ENCODE measurements at regions not wholly inside any gene's neighbourhood (a gene's known extent, or its start where the extent isn't known, plus 50 kb on each side); places are given as distances from the start of the nearest gene placed in this dataset.

GRCh38 chr6:119484598-119484997, 135.0 kb upstream of the MAN1A1 start:
- peak; percentile 81 for DNase-seq (ENCODE audit: low read depth)

DNA sequence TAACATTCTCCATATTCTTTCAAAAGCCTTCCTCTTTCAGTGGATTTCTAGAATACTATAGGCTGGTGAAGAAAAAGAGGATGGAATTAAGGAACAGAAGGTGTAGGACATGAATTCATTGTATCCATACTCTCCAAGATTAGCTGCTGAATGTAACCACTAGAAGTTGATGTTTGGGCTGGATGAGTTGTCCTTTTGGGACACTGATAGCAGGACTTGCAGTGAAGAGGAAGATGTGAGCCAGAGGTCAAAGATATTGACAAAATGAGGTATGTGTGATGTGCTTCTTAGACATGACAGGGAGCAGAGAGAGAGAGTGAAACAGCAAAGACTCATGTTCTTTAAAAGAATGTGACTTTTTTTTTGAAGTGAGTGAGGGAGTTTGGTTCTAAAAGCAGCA, 134.3 kb upstream of the MAN1A1 start:
- no peak for DNase-seq (ENCODE audit: low read depth)

GRCh38 chr6:119482850-119483285, 133.3 kb upstream of the MAN1A1 start:
- DNase-seq (ENCODE audit: low read depth): no peak

DNA sequence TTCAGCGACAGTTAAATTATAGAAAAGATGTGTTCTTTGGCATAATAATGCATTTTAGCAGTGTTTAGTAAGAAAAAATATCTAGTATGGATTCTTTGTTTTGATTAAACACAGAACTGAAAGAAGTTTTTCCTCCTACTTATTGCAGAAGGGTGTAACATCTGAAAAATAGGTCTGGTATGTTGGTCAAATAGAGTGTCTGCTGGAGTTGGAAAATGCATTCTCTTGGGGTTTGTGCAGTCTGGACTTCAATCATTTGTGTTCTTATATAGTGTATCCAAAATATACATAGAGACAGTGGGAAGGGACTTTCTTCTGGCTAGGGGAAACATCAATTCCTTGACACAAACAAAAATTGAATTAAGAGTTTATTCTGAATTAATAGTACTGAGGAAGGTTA, 132.4 kb upstream of the MAN1A1 start:
- DNase-seq (ENCODE audit: low read depth): no peak

GRCh38 chr6:119480961-119481497, 131.5 kb upstream of the MAN1A1 start:
- DNase-seq (ENCODE audit: low read depth): no peak

GRCh38 chr6:119479860-119480655, 130.5 kb upstream of the MAN1A1 start:
- DNase-seq (ENCODE audit: low read depth): peak; percentile 23

GRCh38 chr6:119476554-119476953, 127.0 kb upstream of the MAN1A1 start:
- DNase-seq (ENCODE audit: low read depth): no peak

GRCh38 chr6:119476024-119476423, 126.5 kb upstream of the MAN1A1 start:
- DNase-seq (ENCODE audit: low read depth): no peak

DNA sequence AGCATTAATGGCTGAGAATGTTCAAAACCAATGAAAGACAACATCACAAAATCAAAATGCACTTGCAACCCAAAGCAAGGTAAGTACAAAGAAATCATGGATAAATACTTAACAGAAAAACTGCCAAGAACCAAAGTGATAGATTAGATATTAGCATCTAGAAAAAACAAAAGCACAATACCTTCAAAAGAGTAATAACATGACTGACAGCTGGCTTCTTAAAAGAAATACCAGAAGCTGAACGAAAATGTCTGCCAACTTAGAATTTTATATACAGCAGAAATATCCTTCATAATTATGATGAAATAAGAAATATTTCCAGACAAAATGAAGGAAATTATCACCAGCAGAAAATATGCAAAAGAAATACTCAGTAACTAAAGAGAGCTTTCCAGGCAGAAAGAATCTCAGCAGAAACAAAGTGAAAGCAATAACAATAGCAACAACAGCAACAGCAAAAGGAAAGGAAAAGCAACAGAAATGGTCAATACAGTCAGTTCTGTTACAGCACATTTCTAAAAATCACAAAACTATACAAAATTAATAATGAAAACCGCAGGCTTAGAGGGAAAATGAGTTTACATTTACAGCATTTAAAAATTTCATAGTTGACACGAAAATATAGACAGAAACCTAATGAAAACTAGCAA, 121.5 kb upstream of the MAN1A1 start:
- DNase-seq (ENCODE audit: low read depth): no peak

DNA sequence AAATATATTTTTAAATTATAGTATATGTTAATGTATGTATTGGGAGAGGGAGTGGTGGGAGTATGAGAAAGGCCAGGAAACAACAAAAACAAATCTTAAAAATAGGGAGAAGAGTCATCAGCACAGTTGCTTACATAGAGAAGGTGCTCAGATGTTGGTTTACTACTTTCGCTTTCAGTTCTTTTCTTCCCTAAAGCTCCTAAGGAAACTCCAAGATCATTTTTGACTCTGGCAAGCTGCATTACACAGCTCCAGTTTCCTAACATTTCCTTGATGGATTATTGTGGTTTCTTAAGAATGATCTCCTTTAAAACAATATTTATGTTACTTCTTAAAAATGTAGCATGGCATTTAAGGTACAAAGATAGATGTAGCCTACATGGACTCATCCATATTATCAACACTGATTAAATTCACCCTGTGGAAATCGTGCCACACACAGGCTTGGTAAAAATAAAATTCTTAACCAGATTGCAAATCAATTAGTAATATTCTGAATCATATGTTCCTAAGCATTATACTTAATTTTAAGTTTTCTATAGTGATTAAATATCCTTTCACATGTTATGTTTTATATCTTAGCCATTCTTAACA, 118.0 kb upstream of the MAN1A1 start:
- DNase-seq (ENCODE audit: low read depth): peak; percentile 40

- DNase-seq (ENCODE audit: low read depth): no peak
Observed at GRCh38 chr6:119466226-119466625, 116.7 kb upstream of the MAN1A1 start.

- DNase-seq (ENCODE audit: low read depth): no peak
Observed at GRCh38 chr6:119463081-119463626, 113.6 kb upstream of the MAN1A1 start.

- no peak for DNase-seq (ENCODE audit: low read depth)
Observed at GRCh38 chr6:119461187-119461586, 111.6 kb upstream of the MAN1A1 start.

DNA sequence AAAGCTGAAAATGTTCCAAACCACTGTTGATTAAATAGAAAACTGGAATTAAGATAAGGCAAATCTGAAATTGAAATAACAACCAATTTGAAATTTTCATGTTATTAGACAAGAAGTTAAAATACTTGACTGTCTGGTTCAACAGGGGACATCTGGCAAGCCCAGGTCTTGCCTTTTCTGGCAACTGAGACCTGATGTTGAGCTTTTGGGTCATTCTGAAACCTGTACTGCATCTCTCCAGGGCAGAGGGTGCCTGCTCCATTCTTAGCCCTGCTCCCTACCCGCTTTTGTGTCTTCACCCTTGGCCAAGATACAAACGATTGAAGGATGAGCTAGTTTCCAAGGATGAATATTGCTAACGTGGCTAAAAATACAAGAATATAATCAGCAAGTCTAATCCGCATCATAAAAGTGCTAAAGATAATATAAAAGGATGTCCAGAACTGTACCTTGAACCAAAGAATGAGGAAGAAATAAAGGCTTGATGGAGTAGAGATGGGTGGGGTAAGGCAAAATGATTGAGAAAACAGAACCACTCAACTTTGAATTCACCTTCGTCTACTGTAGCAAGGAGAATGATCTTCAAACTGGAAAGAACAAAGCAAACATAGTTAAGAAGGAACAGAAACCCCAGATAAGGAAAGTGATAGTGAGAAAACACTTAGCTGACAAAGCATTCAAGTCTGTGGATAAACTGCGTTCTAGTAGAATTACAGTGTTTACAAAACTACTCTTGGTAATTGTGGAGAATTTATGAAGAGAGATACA, 109.8 kb upstream of the MAN1A1 start:
- no peak for DNase-seq (ENCODE audit: low read depth)

DNA sequence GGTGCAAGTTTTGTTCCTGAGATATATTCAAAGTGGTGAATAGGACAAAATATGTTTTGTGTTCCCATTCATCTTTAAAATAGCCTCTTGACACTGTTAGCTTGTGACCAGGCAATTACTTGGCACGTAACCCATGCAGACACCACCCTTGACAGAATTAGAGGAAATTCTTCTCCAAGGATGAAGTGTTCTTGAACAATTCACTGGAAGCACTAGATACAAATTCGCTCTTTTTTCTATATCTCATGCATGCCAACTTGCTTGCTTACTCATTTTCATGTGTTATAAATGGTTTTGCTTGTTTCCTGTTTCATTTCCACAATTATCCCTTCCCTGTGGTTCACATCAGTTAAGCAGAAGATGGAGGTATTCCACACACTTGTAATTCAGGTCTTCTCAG, 105.2 kb upstream of the MAN1A1 start:
- no peak for DNase-seq (ENCODE audit: low read depth)

- DNase-seq (ENCODE audit: low read depth): no peak
Observed at GRCh38 chr6:119453242-119454200, 104.0 kb upstream of the MAN1A1 start.

- DNase-seq (ENCODE audit: low read depth): no peak
Observed at GRCh38 chr6:119449331-119450156, 100.0 kb upstream of the MAN1A1 start.

GRCh38 chr6:119447921-119448320, 98.4 kb upstream of the MAN1A1 start:
- no peak for DNase-seq (ENCODE audit: low read depth)

- no peak for DNase-seq (ENCODE audit: low read depth)
Observed at GRCh38 chr6:119446609-119447008, 97.0 kb upstream of the MAN1A1 start.

- DNase-seq (ENCODE audit: low read depth): peak; percentile 33
Observed at GRCh38 chr6:119446115-119446554, 96.6 kb upstream of the MAN1A1 start.
